Trophoblast cell (in vitro differentiated cells and primary cell): ENCODE measurements at regions not wholly inside any gene's neighbourhood (a gene's known extent, or its start where the extent isn't known, plus 50 kb on each side); places are given as distances from the start of the nearest gene placed in this dataset.

ENCODE experiments used
- DNase-seq, 2 donors: peaks; one replicate each; pipeline ENCODE4 v3.0.0-alpha.2; 2016
- H2AFZ ChIP-seq: 2 replicates; pipeline ENCODE4 v1.6.1; 2013; ENCODE audit warnings: low read length, moderate library complexity, mild to moderate bottlenecking; ENCODE audit not compliant: insufficient read depth, poor library complexity
- H2AK5ac ChIP-seq: 2 replicates; pipeline ENCODE4 v1.6.1; 2013; ENCODE audit warnings: mild to moderate bottlenecking, low read length
- H2BK120ac ChIP-seq: 2 replicates; pipeline ENCODE4 v1.6.1; 2013; ENCODE audit warnings: low read length, mild to moderate bottlenecking, moderate library complexity; ENCODE audit not compliant: insufficient read depth, poor library complexity
- H2BK12ac ChIP-seq: 2 replicates; pipeline ENCODE4 v1.6.1; 2013; ENCODE audit warnings: mild to moderate bottlenecking, low read length, moderate library complexity
- H2BK5ac ChIP-seq: 2 replicates; pipeline ENCODE4 v1.6.1; 2013; ENCODE audit warnings: low read length, low read depth, moderate library complexity, mild to moderate bottlenecking; ENCODE audit not compliant: poor library complexity
- H3K14ac ChIP-seq: 2 replicates; pipeline ENCODE4 v1.6.1; 2013; ENCODE audit warnings: mild to moderate bottlenecking, low read length
- H3K18ac ChIP-seq: 2 replicates; pipeline ENCODE4 v1.6.1; 2013; ENCODE audit warnings: mild to moderate bottlenecking, low read length
- H3K23ac ChIP-seq: 2 replicates; pipeline ENCODE4 v1.6.1; 2013; ENCODE audit warnings: low read length
- H3K27ac ChIP-seq: 2 replicates; pipeline ENCODE4 v1.5.1; 2013; ENCODE audit warnings: low read depth, mild to moderate bottlenecking, inconsistent platforms, low read length, moderate library complexity
- H3K27me3 ChIP-seq: 2 replicates; pipeline ENCODE4 v1.6.1; 2013; ENCODE audit warnings: inconsistent platforms, mild to moderate bottlenecking, low read length, moderate library complexity; ENCODE audit not compliant: insufficient read depth
- H3K36me3 ChIP-seq, 2 experiments: 1 replicate in 1 of 2; 2 replicates in 1 of 2; pipeline ENCODE4 v1.6.1; 2013; ENCODE audit warnings: low read length in 2 of 2, mild to moderate bottlenecking in 2 of 2, moderate library complexity in 1 of 2; ENCODE audit not compliant: insufficient read depth in 2 of 2, control insufficient read depth in 1 of 2
- H3K4ac ChIP-seq: 2 replicates; pipeline ENCODE4 v1.6.1; 2013; ENCODE audit warnings: low read depth, mild to moderate bottlenecking, low read length, moderate library complexity
- H3K4me1 ChIP-seq, 2 experiments: 1 replicate in 1 of 2; 2 replicates in 1 of 2; pipeline ENCODE4 v1.6.1; 2013; ENCODE audit warnings: low read length in 2 of 2, mild to moderate bottlenecking in 2 of 2, moderate library complexity in 1 of 2; ENCODE audit not compliant: insufficient read depth in 2 of 2, control insufficient read depth in 1 of 2
- H3K4me2 ChIP-seq: 2 replicates; pipeline ENCODE4 v1.6.1; 2013; ENCODE audit warnings: inconsistent platforms, mild to moderate bottlenecking, low read length, moderate library complexity
- H3K4me3 ChIP-seq: 2 replicates; pipeline ENCODE4 v1.5.1; 2013; ENCODE audit warnings: mild to moderate bottlenecking, low read depth, low read length, inconsistent platforms
- H3K79me1 ChIP-seq: one replicate; pipeline ENCODE4 v1.6.1; 2013; ENCODE audit warnings: low read length
- H3K79me2 ChIP-seq: 2 replicates; pipeline ENCODE4 v1.6.1; 2013; ENCODE audit warnings: low read length, mild to moderate bottlenecking; ENCODE audit not compliant: control insufficient read depth, insufficient read depth, poor library complexity
- H3K9ac ChIP-seq: 2 replicates; pipeline ENCODE4 v1.6.1; 2013; ENCODE audit warnings: mild to moderate bottlenecking, low read length
- H3K9me3 ChIP-seq: 2 replicates; pipeline ENCODE4 v1.6.1; 2013; ENCODE audit warnings: low read depth, mild to moderate bottlenecking, control low read depth, inconsistent platforms, low read length; ENCODE audit not compliant: insufficient read depth
- H4K12ac ChIP-seq: 2 replicates; pipeline ENCODE4 v1.6.1; 2013; ENCODE audit warnings: low read depth, mild to moderate bottlenecking, low read length, moderate library complexity
- H4K8ac ChIP-seq: 2 replicates; pipeline ENCODE4 v1.6.1; 2013; ENCODE audit warnings: low read depth, mild to moderate bottlenecking, low read length, moderate library complexity
- H4K91ac ChIP-seq: one replicate; pipeline ENCODE4 v1.6.1; 2013; ENCODE audit warnings: low read depth, mild to moderate bottlenecking, low read length, moderate library complexity
- WGBS: extraction: QIAGEN DNeasy Blood & Tissue Kit; methylation state at CpG from one replicate; pipeline ENCODE4 v1.1.7; 2013; ENCODE audit warnings: missing lambda C conversion rate; ENCODE audit not compliant: insufficient read length, insufficient coverage; ENCODE audit errors: extremely low coverage; 5-methylcytosine and 5-hydroxymethylcytosine counted together

DNA sequence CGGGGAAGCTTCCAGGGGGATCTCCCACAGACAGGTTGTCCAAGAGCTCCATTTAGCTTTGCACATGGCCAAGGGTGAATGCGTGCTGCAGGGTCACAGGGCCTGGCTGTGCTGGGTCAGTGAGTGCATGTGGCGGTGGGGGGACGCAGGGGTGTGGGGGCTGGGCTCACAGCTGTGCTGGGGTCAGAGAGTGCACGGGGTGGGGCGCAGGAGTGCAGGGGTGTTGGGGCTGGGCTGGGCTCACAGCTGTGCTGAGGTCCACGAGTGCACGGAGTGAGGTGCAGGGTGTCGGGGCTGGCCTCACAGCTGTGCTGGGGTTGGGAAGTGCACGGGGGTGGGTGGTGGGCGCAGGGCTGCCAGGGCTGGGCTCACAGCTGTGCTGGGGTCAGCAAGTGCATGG is 557.7 kb downstream of the BRD1 start:
- no peak overlapping the region for H2BK12ac ChIP-seq
- H3K9me3 ChIP-seq = peaks cover 4% of the 10 kb centered on the region
- H3K18ac ChIP-seq = no peak overlapping the region
- H3K27ac ChIP-seq = no peak overlapping the region
- no peak overlapping the region for H3K14ac ChIP-seq
- H2BK5ac ChIP-seq = no peak overlapping the region
- H4K91ac ChIP-seq = no peak overlapping the region
- no peak overlapping the region for H3K4me3 ChIP-seq
- H2AFZ ChIP-seq = no peak overlapping the region
- H3K4ac ChIP-seq = no peak overlapping the region
- no peak overlapping the region for H3K23ac ChIP-seq
- H4K8ac ChIP-seq = no peak overlapping the region
- H3K4me1 ChIP-seq = no peaks in the 10 kb centered on the region
- no CpG with 5 or more reads among the region's 11 CpGs for WGBS
- H3K79me2 ChIP-seq = no peaks in the 10 kb centered on the region
- H3K27me3 ChIP-seq = no peaks in the 10 kb centered on the region
- H4K12ac ChIP-seq = no peak overlapping the region
- no peak for DNase-seq
- no peak overlapping the region for H2BK120ac ChIP-seq
- no peak overlapping the region for H3K9ac ChIP-seq
- no peak overlapping the region for H3K4me2 ChIP-seq
- H2AK5ac ChIP-seq = no peak overlapping the region
- no peaks in the 10 kb centered on the region for H3K79me1 ChIP-seq
- H3K36me3 ChIP-seq = no peaks in the 10 kb centered on the region

GRCh38 chr22:49269371-49269770 is 558.3 kb downstream of the BRD1 start:
- H4K91ac ChIP-seq = no peak overlapping the region
- no peak overlapping the region for H4K8ac ChIP-seq
- no peak overlapping the region for H3K18ac ChIP-seq
- no peak overlapping the region for H2AFZ ChIP-seq
- peaks cover 5% of the 10 kb centered on the region for H3K9me3 ChIP-seq
- no peak overlapping the region for H2BK5ac ChIP-seq
- DNase-seq = no peak
- no peak overlapping the region for H3K23ac ChIP-seq
- H2AK5ac ChIP-seq = no peak overlapping the region
- H3K9ac ChIP-seq = no peak overlapping the region
- H3K4me2 ChIP-seq = no peak overlapping the region
- no peaks in the 10 kb centered on the region for H3K36me3 ChIP-seq
- no peak overlapping the region for H2BK12ac ChIP-seq
- no peak overlapping the region for H2BK120ac ChIP-seq
- no peak overlapping the region for H3K4me3 ChIP-seq
- no peaks in the 10 kb centered on the region for H3K4me1 ChIP-seq
- H3K79me2 ChIP-seq = no peaks in the 10 kb centered on the region
- H3K27ac ChIP-seq = no peak overlapping the region
- H3K79me1 ChIP-seq = no peaks in the 10 kb centered on the region
- H3K4ac ChIP-seq = no peak overlapping the region
- no peak overlapping the region for H4K12ac ChIP-seq
- no peaks in the 10 kb centered on the region for H3K27me3 ChIP-seq
- WGBS = no CpG with 5 or more reads among the region's 6 CpGs
- no peak overlapping the region for H3K14ac ChIP-seq

DNA sequence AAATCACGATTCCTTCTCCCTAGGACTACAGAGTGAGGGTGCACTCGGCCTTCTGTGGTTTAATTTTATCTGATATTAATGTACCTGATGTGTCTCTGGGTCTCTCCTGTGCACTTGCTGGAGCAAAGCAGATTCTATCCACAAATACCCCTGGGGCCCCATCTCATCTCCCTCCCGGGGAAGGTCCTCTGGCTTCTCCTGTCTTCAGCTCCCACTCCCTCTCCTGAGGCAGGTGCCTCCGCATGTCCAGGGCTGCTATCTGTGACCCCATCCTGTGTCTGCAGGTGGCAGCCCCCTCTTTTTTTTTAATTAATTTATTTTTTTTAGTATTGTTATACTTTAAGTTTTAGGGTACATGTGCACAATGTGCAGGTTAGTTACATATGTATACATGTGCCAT is 558.7 kb downstream of the BRD1 start:
- Histone ChIP-seq H3K4ac (no peak overlapping the region), H3K23ac (no peak overlapping the region), H3K27me3 (no peaks in the 10 kb centered on the region), H3K14ac (no peak overlapping the region), H3K9ac (no peak overlapping the region), H3K4me1 (no peaks in the 10 kb centered on the region), H2BK5ac (no peak overlapping the region), H3K18ac (no peak overlapping the region), H3K4me2 (no peak overlapping the region), H2AFZ (no peak overlapping the region), H3K9me3 (peaks cover 5% of the 10 kb centered on the region), H3K4me3 (no peak overlapping the region), H4K91ac (no peak overlapping the region), H2BK12ac (no peak overlapping the region), H4K8ac (no peak overlapping the region), H2BK120ac (no peak overlapping the region), H3K36me3 (no peaks in the 10 kb centered on the region), H2AK5ac (no peak overlapping the region), H4K12ac (no peak overlapping the region), H3K27ac (no peak overlapping the region), H3K79me1 (no peaks in the 10 kb centered on the region), H3K79me2 (no peaks in the 10 kb centered on the region)
- no CpG with 5 or more reads among the region's 4 CpGs for WGBS
- DNase-seq = no peak

DNA sequence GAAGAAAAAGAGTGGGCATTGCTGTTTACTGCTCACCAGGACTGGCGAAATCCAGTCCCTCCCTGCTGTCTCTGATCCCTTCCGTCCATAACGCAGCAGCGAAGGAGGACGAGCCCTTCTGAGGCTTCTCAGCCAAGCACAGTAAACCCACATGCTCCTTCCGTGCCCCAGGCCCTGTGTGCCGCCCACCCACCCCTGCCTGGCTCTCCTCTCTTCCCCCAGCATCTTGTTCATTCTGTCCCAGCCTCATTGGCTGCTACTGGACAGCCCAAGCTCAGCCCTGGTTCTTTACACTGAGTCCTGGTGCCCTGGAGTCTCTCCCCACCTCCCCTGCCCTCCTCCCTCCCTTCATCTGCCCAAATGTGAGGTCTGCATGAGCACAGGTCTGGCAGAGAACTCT is 559.7 kb downstream of the BRD1 start:
- Histone ChIP-seq H3K4ac (no peak overlapping the region), H3K36me3 (no peaks in the 10 kb centered on the region), H3K18ac (no peak overlapping the region), H3K27me3 (no peaks in the 10 kb centered on the region), H3K79me1 (no peaks in the 10 kb centered on the region), H3K4me3 (no peak overlapping the region), H4K91ac (no peak overlapping the region), H3K4me2 (no peak overlapping the region), H3K9ac (no peak overlapping the region), H2BK5ac (no peak overlapping the region), H3K14ac (no peak overlapping the region), H3K23ac (no peak overlapping the region), H2BK120ac (no peak overlapping the region), H2AFZ (no peak overlapping the region), H4K8ac (no peak overlapping the region), H4K12ac (no peak overlapping the region), H2BK12ac (no peak overlapping the region), H3K4me1 (no peaks in the 10 kb centered on the region), H3K9me3 (peaks cover 5% of the 10 kb centered on the region), H3K27ac (no peak overlapping the region), H2AK5ac (no peak overlapping the region), H3K79me2 (no peaks in the 10 kb centered on the region)
- no peak for DNase-seq
- WGBS = no CpG with 5 or more reads among the region's 7 CpGs
